Loucy (cell line): ENCODE measurements at regions not wholly inside any gene's neighbourhood (a gene's known extent, or its start where the extent isn't known, plus 50 kb on each side); places are given as distances from the start of the nearest gene placed in this dataset.

ENCODE experiments used
- H2AFZ ChIP-seq: fragments of 200-600 bp; sonication (generic); 2 replicates; pipeline ENCODE4 v1.6.0; 2016; ENCODE audit warnings: antibody characterized with exemption, mild to moderate bottlenecking, low read length, moderate library complexity
- H3F3A ChIP-seq: fragments of 200-600 bp; 2 replicates; pipeline ENCODE4 v1.6.0; 2016; ENCODE audit warnings: antibody characterized with exemption, low read depth, mild to moderate bottlenecking
- H3K27me3 ChIP-seq: fragments of 200-600 bp; sonication (generic); 2 replicates; pipeline ENCODE4 v1.6.1; 2014; ENCODE audit warnings: low read length, mild to moderate bottlenecking; ENCODE audit not compliant: insufficient read depth, poor library complexity, severe bottlenecking
- H3K36me3 ChIP-seq: fragments of 200-600 bp; sonication (generic); 2 replicates; pipeline ENCODE4 v1.6.1; 2016; ENCODE audit warnings: low read length; ENCODE audit not compliant: insufficient read depth
- H3K4me1 ChIP-seq: fragments of 200-600 bp; sonication (generic); 2 replicates; pipeline ENCODE4 v1.5.1; 2014; ENCODE audit warnings: low read length, mild to moderate bottlenecking; ENCODE audit not compliant: insufficient read depth, poor library complexity, severe bottlenecking
- H3K4me2 ChIP-seq: fragments of 200-600 bp; sonication (generic); 2 replicates; pipeline ENCODE4 v1.6.0; 2014; ENCODE audit warnings: antibody characterized with exemption, low read length, low read depth, mild to moderate bottlenecking; ENCODE audit not compliant: poor library complexity, severe bottlenecking
- H3K4me3 ChIP-seq: fragments of 200-600 bp; sonication (generic); 2 replicates; pipeline ENCODE4 v1.5.1; 2014; ENCODE audit warnings: low read length, mild to moderate bottlenecking, mixed read lengths; ENCODE audit not compliant: poor library complexity, severe bottlenecking
- H3K79me2 ChIP-seq: fragments of 200-600 bp; sonication (generic); 2 replicates; pipeline ENCODE4 v1.6.1; 2014; ENCODE audit warnings: low read length; ENCODE audit not compliant: insufficient read depth
- H3K9ac ChIP-seq: fragments of 200-600 bp; sonication (generic); 2 replicates; pipeline ENCODE4 v1.6.0; 2014; ENCODE audit warnings: mild to moderate bottlenecking, low read depth, low read length, moderate library complexity; ENCODE audit not compliant: poor library complexity, severe bottlenecking
- H3K9me2 ChIP-seq: fragments of 200-600 bp; sonication (generic); replicated peaks from 2 replicates; pipeline ENCODE4 v1.6.1; 2016; ENCODE audit warnings: low read depth, low read length, mixed read lengths
- H3K9me3 ChIP-seq: fragments of 200-600 bp; sonication (generic); 2 replicates; pipeline ENCODE4 v1.6.1; 2014; ENCODE audit warnings: mild to moderate bottlenecking, antibody characterized with exemption, low read length, low read depth; ENCODE audit not compliant: insufficient read depth
- H4K20me1 ChIP-seq: fragments of 200-600 bp; sonication (generic); 2 replicates; pipeline ENCODE4 v1.6.0; 2014; ENCODE audit warnings: antibody characterized with exemption, low read length, mild to moderate bottlenecking; ENCODE audit not compliant: insufficient read depth, poor library complexity, severe bottlenecking
- EZH2phosphoT487 ChIP-seq: fragments of 200-600 bp; IDR thresholded peaks from 2 replicates; pipeline ENCODE4 v1.6.1; 2018; ENCODE audit warnings: antibody characterized with exemption, mild to moderate bottlenecking, moderate library complexity, borderline replicate concordance
- TF ChIP-seq, protein P1 (sequence below): fragments of 200-600 bp; sonication (generic); conservative IDR thresholded peaks from 2 replicates; pipeline ENCODE4 v1.5.1; 2014; ENCODE audit warnings: mild to moderate bottlenecking, antibody characterized with exemption, low read length

- Histone ChIP-seq H4K20me1 (no peaks in the 10 kb centered on the region), H3K9me2 (no peaks in the 10 kb centered on the region), H3K9ac (no peak overlapping the region), H3F3A (no peaks in the 10 kb centered on the region), H2AFZ (no peak overlapping the region), H3K79me2 (no peaks in the 10 kb centered on the region), H3K27me3 (no peaks in the 10 kb centered on the region), H3K4me3 (no peak overlapping the region), H3K36me3 (no peaks in the 10 kb centered on the region), H3K4me1 (no peaks in the 10 kb centered on the region), H3K9me3 (no peaks in the 10 kb centered on the region), H3K4me2 (no peak overlapping the region)
- TF ChIP-seq EZH2phosphoT487, result no peak
- TF ChIP-seq, protein P1, sequence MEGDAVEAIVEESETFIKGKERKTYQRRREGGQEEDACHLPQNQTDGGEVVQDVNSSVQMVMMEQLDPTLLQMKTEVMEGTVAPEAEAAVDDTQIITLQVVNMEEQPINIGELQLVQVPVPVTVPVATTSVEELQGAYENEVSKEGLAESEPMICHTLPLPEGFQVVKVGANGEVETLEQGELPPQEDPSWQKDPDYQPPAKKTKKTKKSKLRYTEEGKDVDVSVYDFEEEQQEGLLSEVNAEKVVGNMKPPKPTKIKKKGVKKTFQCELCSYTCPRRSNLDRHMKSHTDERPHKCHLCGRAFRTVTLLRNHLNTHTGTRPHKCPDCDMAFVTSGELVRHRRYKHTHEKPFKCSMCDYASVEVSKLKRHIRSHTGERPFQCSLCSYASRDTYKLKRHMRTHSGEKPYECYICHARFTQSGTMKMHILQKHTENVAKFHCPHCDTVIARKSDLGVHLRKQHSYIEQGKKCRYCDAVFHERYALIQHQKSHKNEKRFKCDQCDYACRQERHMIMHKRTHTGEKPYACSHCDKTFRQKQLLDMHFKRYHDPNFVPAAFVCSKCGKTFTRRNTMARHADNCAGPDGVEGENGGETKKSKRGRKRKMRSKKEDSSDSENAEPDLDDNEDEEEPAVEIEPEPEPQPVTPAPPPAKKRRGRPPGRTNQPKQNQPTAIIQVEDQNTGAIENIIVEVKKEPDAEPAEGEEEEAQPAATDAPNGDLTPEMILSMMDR, result no peak
These were observed 913.0 kb upstream of the CNTN5 start for GRCh38 chr11:98107736-98108135.

- no peak for TF ChIP-seq EZH2phosphoT487
- TF ChIP-seq, protein P1, result no peak
- no peaks in the 10 kb centered on the region for H4K20me1 ChIP-seq
- H3K9me3 ChIP-seq, result no peaks in the 10 kb centered on the region
- H3K4me3 ChIP-seq, result no peak overlapping the region
- H3K27me3 ChIP-seq, result no peaks in the 10 kb centered on the region
- H2AFZ ChIP-seq, result no peak overlapping the region
- no peaks in the 10 kb centered on the region for H3K4me1 ChIP-seq
- H3K36me3 ChIP-seq, result no peaks in the 10 kb centered on the region
- H3K79me2 ChIP-seq, result no peaks in the 10 kb centered on the region
- no peak overlapping the region for H3K9ac ChIP-seq
- no peak overlapping the region for H3K4me2 ChIP-seq
- no peaks in the 10 kb centered on the region for H3K9me2 ChIP-seq
- no peaks in the 10 kb centered on the region for H3F3A ChIP-seq
These were observed 910.7 kb upstream of the CNTN5 start for GRCh38 chr11:98110030-98110429.

DNA sequence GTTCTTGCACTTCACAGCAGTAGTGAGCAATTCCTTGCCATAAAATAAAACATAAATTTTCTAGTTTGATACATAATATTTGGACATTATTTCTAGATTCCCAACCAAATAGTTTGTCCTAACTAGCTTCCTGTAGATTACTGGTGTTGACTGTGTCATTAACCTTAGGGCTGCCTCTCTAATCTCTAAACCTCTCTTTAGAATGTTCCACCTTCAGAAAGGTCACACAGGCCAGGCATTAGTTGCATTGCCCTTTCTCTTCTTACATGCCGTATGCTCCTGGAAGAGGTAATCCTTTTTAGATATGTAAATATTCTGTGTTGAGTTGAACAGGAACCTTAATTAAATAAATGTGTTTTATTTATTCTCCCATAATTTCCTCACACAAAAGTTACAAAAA lies 904.9 kb upstream of the CNTN5 start:
- Histone ChIP-seq H3K4me1 (no peaks in the 10 kb centered on the region), H3K36me3 (no peaks in the 10 kb centered on the region), H3F3A (no peaks in the 10 kb centered on the region), H2AFZ (no peak overlapping the region), H3K9ac (no peak overlapping the region), H3K79me2 (no peaks in the 10 kb centered on the region), H3K4me2 (no peak overlapping the region), H3K9me2 (no peaks in the 10 kb centered on the region), H3K4me3 (no peak overlapping the region), H4K20me1 (no peaks in the 10 kb centered on the region), H3K9me3 (no peaks in the 10 kb centered on the region), H3K27me3 (no peaks in the 10 kb centered on the region)
- no peak for TF ChIP-seq EZH2phosphoT487
- TF ChIP-seq, protein P1, result no peak
